ENCODE measurements at regions not wholly inside any gene's neighbourhood (a gene's known extent, or its start where the extent isn't known, plus 50 kb on each side); places are given as distances from the start of the nearest gene placed in this dataset.

- Histone ChIP-seq H3K4me3 (no peak overlapping the region), H3K27ac (no peak overlapping the region), H3K9me3 (no peaks in the 10 kb centered on the region), H3K27me3 (no peaks in the 10 kb centered on the region), H3K36me3 (no peaks in the 10 kb centered on the region), H3K4me1 (no peaks in the 10 kb centered on the region)
- intact Hi-C loops (cut with DNase I), result no loop called here
- TF ChIP-seq CTCF (IDR thresholded peaks at IDR 0.05), result no peak
- TF ChIP-seq POLR2A (IDR thresholded peaks at IDR 0.05), result no peak
- no peak for DNase-seq (ENCODE audit: extremely low spot score in 2 of 2)
These were observed 764.5 kb upstream of the TENM3 start for GRCh38 chr4:181478656-181479055.

- TF ChIP-seq POLR2AphosphoS5 (IDR thresholded peaks at IDR 0.05; ENCODE audit: insufficient read depth in 1 of 2, low read depth in 1 of 2) (no peak), CTCF (IDR thresholded peaks at IDR 0.05) (no peak), POLR2A (IDR thresholded peaks at IDR 0.05) (no peak)
- intact Hi-C loops (cut with DNase I), result no loop called here
- Histone ChIP-seq H3K4me3 (no peak overlapping the region), H3K9me3 (no peaks in the 10 kb centered on the region), H3K36me3 (no peaks in the 10 kb centered on the region), H3K4me1 (no peaks in the 10 kb centered on the region), H3K27ac (no peak overlapping the region), H3K27me3 (no peaks in the 10 kb centered on the region)
- DNase-seq (ENCODE audit: extremely low spot score in 2 of 2), result no peak
These were observed 764.1 kb upstream of the TENM3 start for GRCh38 chr4:181479141-181479540.

- Histone ChIP-seq H3K9me3 (no peaks in the 10 kb centered on the region), H3K4me1 (no peaks in the 10 kb centered on the region), H3K36me3 (no peaks in the 10 kb centered on the region), H3K4me3 (no peak overlapping the region), H3K27ac (no peak overlapping the region), H3K27me3 (no peaks in the 10 kb centered on the region)
- no peak for DNase-seq (ENCODE audit: extremely low spot score in 2 of 2)
- intact Hi-C loops (cut with DNase I), result no loop called here
- no peak for TF ChIP-seq POLR2A (IDR thresholded peaks at IDR 0.05)
- TF ChIP-seq POLR2AphosphoS5 (IDR thresholded peaks at IDR 0.05; ENCODE audit: insufficient read depth in 1 of 2, low read depth in 1 of 2), result no peak
- no peak for TF ChIP-seq CTCF (IDR thresholded peaks at IDR 0.05)
These were observed 758.8 kb upstream of the TENM3 start for GRCh38 chr4:181484396-181484795.

- Histone ChIP-seq H3K4me1 (no peaks in the 10 kb centered on the region), H3K27me3 (no peaks in the 10 kb centered on the region), H3K9me3 (no peaks in the 10 kb centered on the region), H3K4me3 (no peak overlapping the region), H3K36me3 (no peaks in the 10 kb centered on the region), H3K27ac (no peak overlapping the region)
- TF ChIP-seq CTCF (IDR thresholded peaks at IDR 0.05) (no peak), POLR2A (IDR thresholded peaks at IDR 0.05) (no peak), POLR2AphosphoS5 (IDR thresholded peaks at IDR 0.05; ENCODE audit: insufficient read depth in 1 of 2, low read depth in 1 of 2) (no peak)
- intact Hi-C loops (cut with DNase I), result no loop called here
- DNase-seq (ENCODE audit: extremely low spot score in 2 of 2), result no peak
These were observed 754.3 kb upstream of the TENM3 start for GRCh38 chr4:181488926-181489325.

GRCh38 chr4:181498148-181498547 lies 745.1 kb upstream of the TENM3 start:
- Histone ChIP-seq H3K36me3 (no peaks in the 10 kb centered on the region), H3K27me3 (no peaks in the 10 kb centered on the region), H3K4me1 (no peaks in the 10 kb centered on the region), H3K4me3 (no peak overlapping the region), H3K9me3 (no peaks in the 10 kb centered on the region), H3K27ac (no peak overlapping the region)
- intact Hi-C loops (cut with DNase I), result no loop called here
- DNase-seq (ENCODE audit: extremely low spot score in 2 of 2), result no peak
- TF ChIP-seq CTCF (IDR thresholded peaks at IDR 0.05) (no peak), POLR2AphosphoS5 (IDR thresholded peaks at IDR 0.05; ENCODE audit: insufficient read depth in 1 of 2, low read depth in 1 of 2) (no peak), POLR2A (IDR thresholded peaks at IDR 0.05) (no peak)

Data from vagina (tissue), 2 donors.